AG09319 (cell line): ENCODE measurements at regions not wholly inside any gene's neighbourhood (a gene's known extent, or its start where the extent isn't known, plus 50 kb on each side); places are given as distances from the start of the nearest gene placed in this dataset.

ENCODE experiments used
- DNase-seq: peaks from one replicate; pipeline ENCODE4 v3.0.0-alpha.2; 2010; ENCODE audit warnings: low read depth; ENCODE audit errors: extremely low read depth
- CTCF ChIP-seq: IDR thresholded peaks from 2 replicates; pipeline ENCODE4 v1.5.1; 2011; ENCODE audit warnings: low read depth, mild to moderate bottlenecking, inconsistent platforms, low read length, moderate library complexity

- no peak for TF ChIP-seq CTCF
- DNase-seq: no peak
Measured at GRCh38 chr1:117271129-117271528, 60.4 kb upstream of the VTCN1 start.

DNA sequence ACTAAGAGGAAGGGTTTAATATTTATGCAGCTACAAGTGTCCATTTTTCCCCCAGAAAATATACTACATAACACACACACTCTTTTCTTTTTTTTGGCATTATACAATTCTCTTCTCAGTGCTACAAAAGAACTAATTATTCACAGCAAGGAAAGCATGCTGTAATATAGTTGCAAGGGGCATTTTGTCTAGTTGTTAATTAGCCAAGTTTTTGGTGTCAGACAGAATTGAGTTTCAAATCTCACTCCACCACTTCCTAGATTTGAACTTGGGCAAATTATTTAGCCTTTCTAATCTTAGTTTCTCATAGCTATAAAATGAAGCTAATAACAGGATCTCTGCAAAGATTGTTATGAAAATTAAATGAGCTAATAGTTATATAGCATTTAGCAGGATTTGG, 60.0 kb upstream of the VTCN1 start:
- DNase-seq: no peak
- no peak for TF ChIP-seq CTCF

- DNase-seq: no peak
Measured at GRCh38 chr1:117268535-117269455, 58.1 kb upstream of the VTCN1 start.

GRCh38 chr1:117267232-117267774, 56.6 kb upstream of the VTCN1 start:
- TF ChIP-seq CTCF: no peak

More at GRCh38 chr1:117268535-117269455, 58.1 kb upstream of the VTCN1 start:
- TF ChIP-seq CTCF: no peak

GRCh38 chr1:117262976-117263375, 52.2 kb upstream of the VTCN1 start:
- TF ChIP-seq CTCF: no peak
- DNase-seq: no peak

More at GRCh38 chr1:117267232-117267774, 56.6 kb upstream of the VTCN1 start:
- DNase-seq: no peak

DNA sequence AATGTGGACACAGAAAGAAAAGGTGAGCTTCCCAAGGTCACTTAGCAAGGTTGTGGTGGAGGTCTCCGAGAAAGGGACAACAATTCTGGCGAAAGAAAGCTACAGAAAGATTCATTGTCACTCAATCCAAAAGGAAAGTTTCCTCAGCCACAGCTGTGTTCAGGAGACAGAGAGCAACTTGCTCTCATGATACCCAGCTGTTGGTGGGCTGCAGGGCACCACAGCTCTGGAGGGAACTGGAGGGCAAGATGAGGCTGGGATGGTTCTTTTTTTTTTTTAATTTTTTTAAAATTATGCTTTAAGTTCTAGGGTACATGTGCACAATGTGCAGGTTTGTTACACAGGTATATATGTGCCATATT, 50.7 kb upstream of the VTCN1 start:
- no peak for DNase-seq

More for the DNA sequence above, 50.7 kb upstream of the VTCN1 start:
- TF ChIP-seq CTCF: no peak
